CD14-positive monocyte (primary cell): ENCODE measurements at regions not wholly inside any gene's neighbourhood (a gene's known extent, or its start where the extent isn't known, plus 50 kb on each side); places are given as distances from the start of the nearest gene placed in this dataset.

ENCODE experiments used
- DNase-seq, 3 donors: peaks; one replicate each; pipeline ENCODE4 v3.0.0-alpha.2; 2011 to 2022
- H2AFZ ChIP-seq: 2 replicates; pipeline ENCODE4 v1.6.0; 2012; ENCODE audit warnings: mild to moderate bottlenecking, low read depth, low read length, inconsistent platforms; ENCODE audit not compliant: insufficient read depth, poor library complexity, severe bottlenecking
- H3K27ac ChIP-seq, 2 donors: 1 replicate in 1 of 2; 2 replicates in 1 of 2; pipeline ENCODE4 v1.5.1; 2012 to 2013; ENCODE audit warnings: low read length in 2 of 2, control low read depth in 1 of 2, inconsistent platforms in 1 of 2, low read depth in 1 of 2, mild to moderate bottlenecking in 1 of 2
- H3K27me3 ChIP-seq, 2 donors: one replicate each; pipeline versions ENCODE4 v1.6.0 to v1.6.1; 2011 to 2013; ENCODE audit warnings: low read length in 2 of 2; ENCODE audit not compliant: control insufficient read depth in 2 of 2, insufficient read depth in 2 of 2
- H3K36me3 ChIP-seq, 2 donors: replicated peaks in 1 of 2; 1 replicate in 1 of 2; 2 replicates in 1 of 2; pipeline versions ENCODE4 v1.5.1 to v1.6.1; 2012 to 2013; ENCODE audit warnings: low read length in 2 of 2, control low read depth in 1 of 2, inconsistent platforms in 1 of 2, mild to moderate bottlenecking in 1 of 2; ENCODE audit not compliant: insufficient read depth in 2 of 2, control insufficient read depth in 1 of 2
- H3K4me1 ChIP-seq, 2 donors: 1 replicate in 1 of 2; 2 replicates in 1 of 2; pipeline versions ENCODE4 v1.5.1 to v1.6.1; 2012 to 2013; ENCODE audit warnings: low read length in 2 of 2, control low read depth in 1 of 2, inconsistent platforms in 1 of 2, mild to moderate bottlenecking in 1 of 2, moderate library complexity in 1 of 2; ENCODE audit not compliant: insufficient read depth in 2 of 2, control insufficient read depth in 1 of 2
- H3K4me2 ChIP-seq: replicated peaks from 2 replicates; pipeline ENCODE3; 2012; ENCODE audit warnings: low read length, moderate library complexity, mild to moderate bottlenecking; ENCODE audit not compliant: poor library complexity, severe bottlenecking; ENCODE audit errors: extremely low read depth
- H3K4me3 ChIP-seq, 3 experiments: fragments of 200-600 bp in 1 of 3; sonication (generic) in 1 of 3; replicated peaks in 1 of 3; 1 replicate in 2 of 3; 2 replicates in 1 of 3; pipeline ENCODE4 v1.5.1; 2011 to 2013; ENCODE audit warnings: low read length in 3 of 3, mild to moderate bottlenecking in 3 of 3, control low read depth in 2 of 3, low read depth in 2 of 3, inconsistent platforms in 1 of 3, moderate library complexity in 1 of 3
- H3K79me2 ChIP-seq: 2 replicates; pipeline ENCODE4 v1.6.0; 2012; ENCODE audit warnings: mild to moderate bottlenecking, control low read depth, inconsistent platforms, low read length, moderate library complexity; ENCODE audit not compliant: insufficient read depth
- H3K9ac ChIP-seq: 2 replicates; pipeline ENCODE4 v1.6.0; 2017; ENCODE audit warnings: low read length, mild to moderate bottlenecking; ENCODE audit not compliant: insufficient read depth, poor library complexity, severe bottlenecking
- H3K9me3 ChIP-seq, 2 donors: replicated peaks in 1 of 2; 1 replicate in 1 of 2; 2 replicates in 1 of 2; pipeline versions ENCODE4 v1.5.1 to v1.6.1; 2012 to 2013; ENCODE audit warnings: low read length in 2 of 2, control low read depth in 1 of 2; ENCODE audit not compliant: control insufficient read depth in 1 of 2, insufficient read depth in 1 of 2
- H4K20me1 ChIP-seq: 2 replicates; pipeline ENCODE4 v1.6.0; 2012; ENCODE audit warnings: mild to moderate bottlenecking, low read length, control low read depth, moderate library complexity; ENCODE audit not compliant: insufficient read depth
- H3K27ac Mint-ChIP-seq, 7 donors: one replicate each; pipeline ENCODE4 v1.8.0; 2020; ENCODE audit warnings: mild to moderate bottlenecking in 7 of 7, mixed read lengths in 7 of 7, moderate library complexity in 6 of 7, inconsistent platforms in 2 of 7
- H3K27me3 Mint-ChIP-seq, 3 donors: one replicate each; pipeline ENCODE4 v1.8.0; 2021 to 2022; ENCODE audit warnings: low read depth in 3 of 3, mild to moderate bottlenecking in 3 of 3, mixed read lengths in 3 of 3, moderate library complexity in 3 of 3, inconsistent platforms in 1 of 3
- H3K36me3 Mint-ChIP-seq, 2 donors: one replicate each; pipeline ENCODE4 v1.8.0; 2020; ENCODE audit warnings: mixed read lengths in 2 of 2, inconsistent platforms in 1 of 2, mild to moderate bottlenecking in 1 of 2
- H3K4me1 Mint-ChIP-seq: one replicate; pipeline ENCODE4 v1.8.0; 2020; ENCODE audit warnings: mild to moderate bottlenecking, mixed read lengths
- H3K4me3 Mint-ChIP-seq, 2 donors: one replicate each; pipeline ENCODE4 v1.8.0; 2020; ENCODE audit warnings: mild to moderate bottlenecking in 2 of 2, mixed read lengths in 2 of 2, moderate library complexity in 1 of 2
- H3K9me3 Mint-ChIP-seq, 7 donors: one replicate each; pipeline ENCODE4 v1.8.0; 2020 to 2022; ENCODE audit warnings: mixed read lengths in 7 of 7, mild to moderate bottlenecking in 6 of 7, moderate library complexity in 6 of 7, inconsistent platforms in 2 of 7
- WGBS: methylation state at CpG from one replicate; pipeline ENCODE4 v1.1.5; 2013; ENCODE audit warnings: missing lambda C conversion rate; ENCODE audit not compliant: insufficient coverage; 5-methylcytosine and 5-hydroxymethylcytosine counted together
- intact Hi-C, 2 donors: fragments of 100-400 bp; cut with micrococcal nuclease; formaldehyde crosslinking; loops; one replicate each; pipeline versions ENCODE4 v1.15.0 to v1.15.1; 2023
- TF ChIP-seq, protein P1 (sequence below): fragments of 200-600 bp; IDR thresholded peaks from one replicate; pipeline ENCODE4 v1.8.0; 2022; ENCODE audit warnings: antibody characterized with exemption, mild to moderate bottlenecking

DNA sequence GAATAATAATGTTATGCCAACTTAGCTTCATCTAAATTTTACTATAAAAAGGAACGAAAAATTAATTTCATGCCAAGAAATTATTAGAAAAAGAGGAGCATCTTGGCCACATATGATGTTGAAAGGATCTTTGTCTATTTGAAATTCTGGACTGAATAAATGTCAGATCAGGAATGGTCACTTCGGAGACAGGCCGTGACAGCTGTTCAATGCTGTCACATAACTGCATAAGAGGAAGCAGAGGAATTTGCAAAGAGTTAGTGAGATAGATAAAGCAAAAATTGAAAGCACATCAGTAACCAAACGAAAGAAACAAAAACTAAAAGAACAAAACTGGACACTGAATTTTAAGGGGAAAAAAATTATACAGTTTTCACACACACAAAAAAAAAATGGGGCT lies 100.9 kb downstream of the GASK1B start:
- Mint-ChIP-seq H3K27ac (peak overlapping the region in 1 of 7 donors; percentile 50), H3K9me3 (no peaks in the 10 kb centered on the region), H3K36me3 (no peaks in the 10 kb centered on the region), H3K27me3 (peaks cover 0 to 1% (median 0%) of the 10 kb centered on the region in 3 donors), H3K4me1 (peaks cover 8% of the 10 kb centered on the region), H3K4me3 (no peak overlapping the region)
- no peak overlapping the region for H3K9ac ChIP-seq
- no peaks in the 10 kb centered on the region for H3K4me1 ChIP-seq
- TF ChIP-seq, protein P1, sequence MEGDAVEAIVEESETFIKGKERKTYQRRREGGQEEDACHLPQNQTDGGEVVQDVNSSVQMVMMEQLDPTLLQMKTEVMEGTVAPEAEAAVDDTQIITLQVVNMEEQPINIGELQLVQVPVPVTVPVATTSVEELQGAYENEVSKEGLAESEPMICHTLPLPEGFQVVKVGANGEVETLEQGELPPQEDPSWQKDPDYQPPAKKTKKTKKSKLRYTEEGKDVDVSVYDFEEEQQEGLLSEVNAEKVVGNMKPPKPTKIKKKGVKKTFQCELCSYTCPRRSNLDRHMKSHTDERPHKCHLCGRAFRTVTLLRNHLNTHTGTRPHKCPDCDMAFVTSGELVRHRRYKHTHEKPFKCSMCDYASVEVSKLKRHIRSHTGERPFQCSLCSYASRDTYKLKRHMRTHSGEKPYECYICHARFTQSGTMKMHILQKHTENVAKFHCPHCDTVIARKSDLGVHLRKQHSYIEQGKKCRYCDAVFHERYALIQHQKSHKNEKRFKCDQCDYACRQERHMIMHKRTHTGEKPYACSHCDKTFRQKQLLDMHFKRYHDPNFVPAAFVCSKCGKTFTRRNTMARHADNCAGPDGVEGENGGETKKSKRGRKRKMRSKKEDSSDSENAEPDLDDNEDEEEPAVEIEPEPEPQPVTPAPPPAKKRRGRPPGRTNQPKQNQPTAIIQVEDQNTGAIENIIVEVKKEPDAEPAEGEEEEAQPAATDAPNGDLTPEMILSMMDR = no peak
- H4K20me1 ChIP-seq = no peaks in the 10 kb centered on the region
- no peak overlapping the region for H3K4me2 ChIP-seq
- H3K9me3 ChIP-seq = no peaks in the 10 kb centered on the region
- no CpG with 5 or more reads among the region's 4 CpGs for WGBS
- no peak overlapping the region for H2AFZ ChIP-seq
- no peaks in the 10 kb centered on the region for H3K36me3 ChIP-seq
- H3K27me3 ChIP-seq = no peaks in the 10 kb centered on the region
- no peak overlapping the region for H3K4me3 ChIP-seq
- intact Hi-C loops = no loop called here
- no peak for DNase-seq
- H3K27ac ChIP-seq = no peak overlapping the region
- no peaks in the 10 kb centered on the region for H3K79me2 ChIP-seq

DNA sequence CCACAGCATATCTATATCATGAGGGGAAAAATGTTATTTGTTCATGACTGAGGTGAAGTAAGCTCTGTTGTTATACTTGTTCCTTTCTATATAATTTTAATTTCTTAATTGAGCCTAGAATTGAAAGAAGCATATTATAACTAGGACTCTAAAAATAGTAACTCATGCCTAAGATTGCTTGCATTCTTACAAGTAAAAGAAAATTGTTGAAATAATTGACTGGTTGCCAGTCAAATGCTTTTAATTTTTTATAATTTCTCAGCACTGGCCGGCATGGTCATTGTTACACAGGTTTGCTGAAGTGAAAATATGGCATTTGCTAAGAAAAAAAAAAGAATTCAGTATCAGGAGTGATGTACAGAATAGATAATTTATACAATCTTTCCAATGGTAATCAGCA lies 104.8 kb downstream of the GASK1B start:
- Mint-ChIP-seq H3K27ac (no peak overlapping the region), H3K36me3 (no peaks in the 10 kb centered on the region), H3K9me3 (peaks cover 0 to 1% (median 0%) of the 10 kb centered on the region in 7 donors), H3K4me3 (no peak overlapping the region), H3K27me3 (peaks cover 0 to 1% (median 0%) of the 10 kb centered on the region in 3 donors), H3K4me1 (peaks cover 8% of the 10 kb centered on the region)
- no peaks in the 10 kb centered on the region for H3K36me3 ChIP-seq
- no peaks in the 10 kb centered on the region for H3K27me3 ChIP-seq
- intact Hi-C loops = no loop called here
- H3K4me1 ChIP-seq = no peaks in the 10 kb centered on the region
- H3K27ac ChIP-seq = no peak overlapping the region
- H4K20me1 ChIP-seq = no peaks in the 10 kb centered on the region
- H2AFZ ChIP-seq = no peak overlapping the region
- TF ChIP-seq, protein P1 = no peak
- 100% methylated on average over 1 of the region's 1 CpG for WGBS
- H3K79me2 ChIP-seq = no peaks in the 10 kb centered on the region
- H3K4me2 ChIP-seq = no peak overlapping the region
- no peak overlapping the region for H3K4me3 ChIP-seq
- H3K9ac ChIP-seq = no peak overlapping the region
- no peak for DNase-seq
- no peaks in the 10 kb centered on the region for H3K9me3 ChIP-seq
